ENCODE measurements at regions not wholly inside any gene's neighbourhood (a gene's known extent, or its start where the extent isn't known, plus 50 kb on each side); places are given as distances from the start of the nearest gene placed in this dataset.

DNA sequence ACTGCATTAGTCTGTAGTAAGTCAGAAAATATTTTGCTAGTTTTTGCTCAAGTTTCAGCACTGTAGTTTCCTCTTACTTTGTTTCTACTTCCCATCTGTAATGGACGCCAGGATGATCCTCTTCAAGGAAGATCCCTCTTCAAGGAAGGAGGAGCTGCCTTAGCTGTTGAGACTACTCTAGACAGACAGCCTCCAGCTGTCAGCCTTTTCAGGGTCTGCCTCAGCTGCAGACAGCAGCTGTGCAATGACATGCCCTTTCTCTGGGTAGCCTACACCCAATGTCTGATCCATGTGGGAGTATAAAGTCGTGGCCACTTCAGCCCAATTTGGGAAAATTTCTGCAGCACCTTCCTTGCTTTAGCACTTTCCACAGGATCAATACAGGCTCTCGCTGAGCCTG lies 281.0 kb upstream of the MAOA start:
- TF ChIP-seq POLR2A (IDR thresholded peaks at IDR 0.05; ENCODE audit: low read depth, low read length) (no peak), POLR2AphosphoS5 (IDR thresholded peaks at IDR 0.05; ENCODE audit: low read depth, low read length) (no peak)
